CD4-positive, alpha-beta T cell (primary cell): ENCODE measurements at regions not wholly inside any gene's neighbourhood (a gene's known extent, or its start where the extent isn't known, plus 50 kb on each side); places are given as distances from the start of the nearest gene placed in this dataset.

Experiments
- ATAC-seq: fragments of 200-7000 bp; cut with Tn5 transposase; one replicate; pipeline ENCODE4 v1.10.0; 2022; ENCODE audit warnings: mild to moderate bottlenecking; ENCODE audit not compliant: poor library complexity
- CTCF ChIA-PET: fragments of 350-600 bp; sonication (Branson Sonifier 250); formaldehyde crosslinking; loops from one replicate; lab custom pipeline; 2021; ENCODE audit warnings: antibody characterized with exemption, inconsistent platforms; lab: Charles Lee
- POLR2A ChIA-PET: fragments of 350-600 bp; sonication (Branson Sonifier 250); formaldehyde crosslinking; loops from one replicate; lab custom pipeline; 2021; ENCODE audit warnings: antibody characterized with exemption, inconsistent platforms; lab: Charles Lee
- DNase-seq, 14 experiments: peaks; one replicate each; pipeline ENCODE4 v3.0.0-alpha.2; 2013 to 2020; ENCODE audit warnings: mixed read lengths in 2 of 14
- H3K27ac ChIP-seq, 2 donors: one replicate each; pipeline versions ENCODE4 v1.5.1 to v1.7.0; 2013; ENCODE audit warnings: low read length in 2 of 2, low read depth in 1 of 2, mild to moderate bottlenecking in 1 of 2
- H3K27me3 ChIP-seq, 2 experiments: 1 replicate in 1 of 2; 2 replicates in 1 of 2; pipeline versions ENCODE4 v1.6.1 to v1.7.0; 2013; ENCODE audit warnings: low read length in 2 of 2, control low read depth in 1 of 2, mild to moderate bottlenecking in 1 of 2, moderate library complexity in 1 of 2; ENCODE audit not compliant: insufficient read depth in 2 of 2, control insufficient read depth in 1 of 2
- H3K36me3 ChIP-seq: one replicate; pipeline ENCODE4 v1.6.1; 2013; ENCODE audit warnings: low read length, control low read depth; ENCODE audit not compliant: insufficient read depth
- H3K4me1 ChIP-seq: one replicate; pipeline ENCODE4 v1.6.1; 2013; ENCODE audit warnings: low read length, control low read depth; ENCODE audit not compliant: insufficient read depth
- H3K4me3 ChIP-seq: one replicate; pipeline ENCODE4 v1.5.1; 2013; ENCODE audit warnings: mild to moderate bottlenecking, low read length, moderate library complexity
- H3K9me3 ChIP-seq, 2 experiments: 1 replicate in 1 of 2; 2 replicates in 1 of 2; pipeline versions ENCODE4 v1.6.1 to v1.7.0; 2013; ENCODE audit warnings: low read length in 2 of 2, mild to moderate bottlenecking in 2 of 2, control low read depth in 1 of 2, moderate library complexity in 1 of 2; ENCODE audit not compliant: control insufficient read depth in 1 of 2, insufficient read depth in 1 of 2
- H3K27ac Mint-ChIP-seq: one replicate; pipeline ENCODE4 v1.8.0; 2020; ENCODE audit warnings: mixed read lengths
- H3K27me3 Mint-ChIP-seq: one replicate; pipeline ENCODE4 v1.8.0; 2021; ENCODE audit warnings: mixed read lengths
- H3K36me3 Mint-ChIP-seq: one replicate; pipeline ENCODE4 v1.8.0; 2021; ENCODE audit warnings: low read depth, mixed read lengths
- H3K4me1 Mint-ChIP-seq: one replicate; pipeline ENCODE4 v1.8.0; 2021; ENCODE audit warnings: low read depth, mixed read lengths
- H3K4me3 Mint-ChIP-seq: one replicate; pipeline ENCODE4 v1.8.0; 2020; ENCODE audit warnings: mild to moderate bottlenecking, mixed read lengths
- H3K9me3 Mint-ChIP-seq: one replicate; pipeline ENCODE4 v1.8.0; 2020; ENCODE audit warnings: mixed read lengths
- CTCF ChIP-seq: fragments of 200-600 bp; IDR thresholded peaks from one replicate; pipeline ENCODE4 v1.8.0; 2022; ENCODE audit warnings: antibody characterized with exemption, mild to moderate bottlenecking
- intact Hi-C, 2 experiments: fragments of 100-400 bp; cut with DNase I in 1 of 2; cut with micrococcal nuclease in 1 of 2; formaldehyde crosslinking; loops; one replicate each; pipeline versions ENCODE4 v1.15.1 to v1.9.0; 2023 to 2025; cut with DNase I, micrococcal nuclease

GRCh38 chr16:6122401-6122800 lies 1024.8 kb upstream of the EEF2KMT start:
- Histone ChIP-seq H3K27ac (no peak overlapping the region), H3K36me3 (no peaks in the 10 kb centered on the region), H3K4me3 (no peak overlapping the region), H3K4me1 (no peaks in the 10 kb centered on the region), H3K27me3 (no peaks in the 10 kb centered on the region), H3K9me3 (peaks cover 0 to 4% of the 10 kb centered on the region in 2 experiments)
- peaks cover 12% of the 10 kb centered on the region for H3K9me3 Mint-ChIP-seq
- H3K4me1 Mint-ChIP-seq: no peaks in the 10 kb centered on the region
- TF ChIP-seq CTCF: no peak
- no peak overlapping the region for H3K4me3 Mint-ChIP-seq
- no peak overlapping the region for H3K27ac Mint-ChIP-seq
- DNase-seq: no peak
- no peaks in the 10 kb centered on the region for H3K36me3 Mint-ChIP-seq
- CTCF ChIA-PET: no interaction called here
- POLR2A ChIA-PET: no interaction called here
- intact Hi-C loops: no loop called here
- ATAC-seq: no peak
- H3K27me3 Mint-ChIP-seq: no peaks in the 10 kb centered on the region

- intact Hi-C loops: no loop called here
- no peak for TF ChIP-seq CTCF
- Histone ChIP-seq H3K27ac (no peak overlapping the region), H3K36me3 (no peaks in the 10 kb centered on the region), H3K27me3 (no peaks in the 10 kb centered on the region), H3K9me3 (peaks cover 0 to 4% of the 10 kb centered on the region in 2 experiments), H3K4me1 (no peaks in the 10 kb centered on the region), H3K4me3 (no peak overlapping the region)
- no peaks in the 10 kb centered on the region for H3K36me3 Mint-ChIP-seq
- ATAC-seq: no peak
- H3K4me1 Mint-ChIP-seq: no peaks in the 10 kb centered on the region
- DNase-seq: no peak
- H3K4me3 Mint-ChIP-seq: no peak overlapping the region
- H3K27me3 Mint-ChIP-seq: no peaks in the 10 kb centered on the region
- H3K9me3 Mint-ChIP-seq: peaks cover 14% of the 10 kb centered on the region
- POLR2A ChIA-PET: no interaction called here
- H3K27ac Mint-ChIP-seq: no peak overlapping the region
- CTCF ChIA-PET: no interaction called here
Observed at GRCh38 chr16:6114691-6115090, 1017.1 kb upstream of the EEF2KMT start.

- CTCF ChIA-PET: no interaction called here
- TF ChIP-seq CTCF: no peak
- H3K4me1 Mint-ChIP-seq: no peaks in the 10 kb centered on the region
Observed at GRCh38 chr16:6113749-6114148, 1016.2 kb upstream of the EEF2KMT start.

More at GRCh38 chr16:6113749-6114148, 1016.2 kb upstream of the EEF2KMT start:
- H3K4me3 Mint-ChIP-seq: no peak overlapping the region
- ATAC-seq: no peak
- Histone ChIP-seq H3K27me3 (no peaks in the 10 kb centered on the region), H3K36me3 (no peaks in the 10 kb centered on the region), H3K27ac (no peak overlapping the region), H3K4me3 (no peak overlapping the region), H3K4me1 (no peaks in the 10 kb centered on the region), H3K9me3 (peaks cover 0 to 4% of the 10 kb centered on the region in 2 experiments)
- H3K36me3 Mint-ChIP-seq: no peaks in the 10 kb centered on the region
- H3K9me3 Mint-ChIP-seq: peaks cover 12% of the 10 kb centered on the region
- H3K27ac Mint-ChIP-seq: no peak overlapping the region
- POLR2A ChIA-PET: no interaction called here
- H3K27me3 Mint-ChIP-seq: no peaks in the 10 kb centered on the region
- intact Hi-C loops: no loop called here
- no peak for DNase-seq
